ENCODE measurements at regions not wholly inside any gene's neighbourhood (a gene's known extent, or its start where the extent isn't known, plus 50 kb on each side); places are given as distances from the start of the nearest gene placed in this dataset.
"Not testable (repeated sequence)": the region's sequence is repeated elsewhere in the genome, so short reads cannot be mapped to it uniquely, and the experiment has no call there.

DNA sequence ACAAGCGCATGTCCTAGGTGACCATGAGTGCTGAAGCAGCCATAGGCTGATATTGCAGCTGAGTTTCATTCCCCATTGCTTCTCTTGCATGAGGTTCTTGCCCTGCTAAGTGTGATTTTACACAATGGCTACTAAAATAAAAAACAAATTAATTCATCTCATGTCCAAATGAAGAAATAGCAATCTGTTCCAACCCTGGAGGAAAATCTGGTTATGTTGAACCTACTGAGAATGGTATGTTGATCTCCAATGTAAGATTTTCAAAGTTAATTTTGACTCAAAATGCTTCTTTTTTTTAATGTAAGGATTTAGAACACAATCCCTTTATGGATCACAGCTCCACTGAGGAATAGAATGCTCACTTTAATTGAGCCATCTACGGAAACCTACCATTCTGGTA, 254.2 kb upstream of the CRBN start:
- DNase-seq, result no peak

- DNase-seq, result no peak
Measured at GRCh38 chr3:3429841-3430240, 250.3 kb upstream of the CRBN start.

- not testable (repeated sequence) for DNase-seq
Measured at GRCh38 chr3:3407707-3408106, 228.2 kb upstream of the CRBN start.

DNA sequence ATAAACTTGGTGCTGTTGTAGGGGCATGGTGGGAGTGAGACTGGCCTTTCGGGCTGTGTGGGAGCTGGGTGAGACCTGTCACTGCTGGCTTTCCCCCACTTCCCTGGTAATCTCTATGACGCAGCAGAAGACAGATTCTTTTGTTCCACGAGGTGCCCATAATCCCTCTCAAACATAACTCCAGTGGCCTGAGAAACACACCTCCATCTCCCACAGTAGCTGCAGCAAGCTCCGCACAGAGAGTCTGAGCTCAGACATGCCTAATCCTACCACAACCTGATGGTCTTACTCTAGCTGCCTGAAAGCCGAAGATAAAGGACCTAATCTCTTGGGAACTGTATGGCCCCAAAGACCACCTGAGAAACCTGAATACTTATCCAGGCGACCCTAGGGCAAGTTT, 225.6 kb upstream of the CRBN start:
- no peak for DNase-seq

- DNase-seq, result no peak
Measured at GRCh38 chr3:3403700-3404099, 224.2 kb upstream of the CRBN start.

- DNase-seq, result no peak
Measured at GRCh38 chr3:3392946-3393345, 213.5 kb upstream of the CRBN start.

- DNase-seq, result no peak
Measured at GRCh38 chr3:3383461-3383860, 204.0 kb upstream of the CRBN start.

DNA sequence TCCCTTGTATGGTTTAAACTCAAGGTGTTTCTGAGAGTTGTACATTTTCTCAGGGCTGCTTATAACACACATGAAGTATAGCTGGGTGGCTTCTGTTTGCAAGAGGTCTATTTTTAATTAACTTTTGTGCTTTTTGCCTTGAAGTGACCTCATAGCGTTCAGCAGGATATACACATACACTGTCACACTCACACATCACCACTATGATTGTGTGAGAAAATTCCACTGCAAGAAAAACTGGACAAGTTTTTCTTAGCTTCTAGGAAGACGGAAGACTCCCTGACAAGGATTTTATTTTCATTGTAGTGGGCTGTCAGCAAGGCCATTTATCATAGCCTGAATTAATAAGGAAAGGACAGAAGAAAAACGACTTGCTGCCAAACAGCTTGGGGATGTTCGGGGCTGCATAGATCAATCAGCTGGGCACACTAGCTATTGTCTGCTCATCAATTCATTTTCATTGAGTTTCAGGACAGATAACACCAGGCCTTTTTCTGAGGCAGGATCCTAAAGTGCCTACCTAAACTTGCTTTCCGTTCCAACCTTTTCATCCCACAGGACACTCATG, 192.8 kb upstream of the CRBN start:
- DNase-seq, result no peak

GRCh38 chr3:3368306-3368705, 188.8 kb upstream of the CRBN start:
- no peak for DNase-seq

DNA sequence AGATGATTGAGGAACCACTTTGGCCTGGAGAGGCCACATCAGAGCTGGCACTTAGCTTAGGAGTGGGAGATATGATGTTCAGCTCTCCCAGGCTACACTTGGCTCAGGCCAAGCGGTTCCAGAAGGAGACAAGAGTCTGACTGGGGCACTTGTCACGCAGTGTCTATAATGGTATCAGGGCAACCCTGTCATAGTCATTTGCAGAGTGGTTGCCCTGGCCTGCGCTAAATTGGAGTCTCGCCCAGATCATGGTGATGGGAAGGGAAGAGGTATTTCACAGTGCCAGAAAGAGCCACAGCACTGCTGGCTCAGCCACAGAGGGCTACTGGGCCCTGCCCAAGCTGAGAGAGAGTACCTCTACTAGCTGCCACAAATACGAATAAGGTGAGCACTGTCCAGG, 186.9 kb upstream of the CRBN start:
- no peak for DNase-seq

- DNase-seq, result no peak
Measured at GRCh38 chr3:3365716-3366115, 186.2 kb upstream of the CRBN start.

GRCh38 chr3:3356846-3357245, 177.4 kb upstream of the CRBN start:
- no peak for DNase-seq

- DNase-seq, result no peak
Measured at GRCh38 chr3:3355442-3355841, 176.0 kb upstream of the CRBN start.

DNA sequence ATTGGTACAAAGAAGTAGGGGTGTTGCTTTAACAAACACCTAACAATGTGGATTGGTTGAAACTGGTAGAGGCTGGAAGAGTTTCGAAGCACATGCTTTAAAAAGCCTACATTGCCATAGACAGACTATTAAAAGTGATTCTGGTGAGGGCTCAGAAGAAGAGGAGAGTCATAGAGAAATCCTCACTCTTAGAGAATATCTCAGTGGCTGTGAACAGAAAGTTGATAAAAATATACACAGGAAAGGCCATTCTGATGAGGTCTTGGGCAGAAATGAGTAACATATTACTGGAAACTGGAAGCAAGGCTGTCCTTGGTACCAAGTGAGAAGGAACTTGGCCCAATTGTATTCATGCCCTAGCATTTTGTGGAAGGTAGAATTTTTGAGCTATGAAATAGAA, 173.7 kb upstream of the CRBN start:
- no peak for DNase-seq

DNA sequence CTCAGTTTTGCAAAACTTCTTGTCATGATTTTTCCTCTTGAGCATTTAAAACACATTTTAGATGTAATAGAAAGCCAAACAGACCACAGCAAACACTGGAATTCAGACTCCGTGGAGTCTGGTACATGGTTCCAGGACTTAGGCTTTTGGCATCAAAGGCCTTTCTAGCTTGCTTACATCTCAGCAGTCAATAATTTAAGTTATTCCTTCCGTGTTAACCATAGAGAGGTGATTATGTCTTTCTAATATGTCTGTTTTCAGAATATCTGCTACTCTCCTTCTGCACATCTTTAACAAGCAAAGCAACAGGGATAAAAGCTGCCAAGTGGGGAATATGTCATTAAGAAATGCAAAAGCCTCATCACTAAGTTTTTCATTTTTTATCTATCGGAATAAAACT, 171.7 kb upstream of the CRBN start:
- no peak for DNase-seq

DNA sequence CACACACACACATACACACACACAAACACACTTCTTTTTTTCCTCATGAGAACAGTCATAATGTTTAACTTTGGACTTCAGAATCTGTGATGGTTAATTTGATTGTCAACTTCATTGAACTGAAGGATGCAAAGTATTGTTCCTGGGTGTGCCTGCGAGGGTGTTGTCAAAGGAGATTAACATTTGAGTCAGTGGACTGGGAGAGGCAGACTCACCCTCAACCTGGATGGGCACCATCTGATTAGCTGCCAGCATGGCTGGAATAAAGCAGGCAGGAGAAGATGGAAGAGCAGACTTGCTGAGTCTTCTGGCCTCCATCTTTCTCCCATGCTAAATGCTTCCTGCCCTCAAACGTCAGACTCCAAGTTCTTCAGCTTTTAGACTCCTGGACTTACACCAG, 167.6 kb upstream of the CRBN start:
- not testable (repeated sequence) for DNase-seq

- no peak for DNase-seq
Measured at GRCh38 chr3:3346556-3346955, 167.1 kb upstream of the CRBN start.

GRCh38 chr3:3342141-3342540, 162.7 kb upstream of the CRBN start:
- no peak for DNase-seq

DNA sequence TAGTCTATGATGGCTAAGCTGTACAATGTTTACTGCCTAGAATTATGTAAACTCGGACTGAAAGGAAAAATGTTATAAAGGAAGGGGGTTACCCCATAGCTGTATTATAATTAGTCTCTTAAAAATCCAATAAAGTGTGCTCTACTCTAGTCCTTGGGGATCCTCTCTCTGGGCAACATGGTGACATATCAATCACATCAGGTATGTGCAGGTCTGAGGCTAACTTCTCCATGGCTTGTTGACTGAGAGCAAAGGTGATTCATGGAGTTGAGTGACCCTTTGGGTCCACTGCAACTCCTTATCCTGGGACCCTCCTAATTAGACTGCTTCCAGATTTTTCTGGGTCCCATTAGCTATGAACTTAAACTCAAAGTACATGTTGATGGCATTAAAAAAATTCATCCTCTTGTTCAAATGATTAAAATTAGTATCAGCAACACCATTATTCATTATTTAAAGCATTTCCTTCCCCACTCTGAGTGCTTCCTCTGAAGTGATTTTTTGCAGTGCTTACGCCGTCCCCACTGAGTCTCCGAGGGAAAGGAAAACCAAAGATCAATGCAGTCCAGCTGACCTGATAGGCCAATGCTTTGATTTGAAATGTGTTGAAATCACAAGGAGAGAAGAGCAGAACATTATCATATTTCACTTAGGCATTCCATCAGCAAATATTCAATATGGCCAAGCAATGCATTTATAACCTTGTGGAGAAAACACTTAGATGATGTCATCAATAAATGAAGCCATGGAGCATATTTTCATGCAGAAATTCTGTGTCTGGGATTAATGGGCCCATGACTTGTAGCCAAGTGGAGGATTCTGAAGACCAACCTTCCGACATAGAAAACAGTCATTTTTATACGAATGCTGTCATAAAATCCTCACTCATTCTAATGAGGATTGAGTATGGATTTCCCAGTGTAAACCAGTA, 161.7 kb upstream of the CRBN start:
- no peak for DNase-seq

DNA sequence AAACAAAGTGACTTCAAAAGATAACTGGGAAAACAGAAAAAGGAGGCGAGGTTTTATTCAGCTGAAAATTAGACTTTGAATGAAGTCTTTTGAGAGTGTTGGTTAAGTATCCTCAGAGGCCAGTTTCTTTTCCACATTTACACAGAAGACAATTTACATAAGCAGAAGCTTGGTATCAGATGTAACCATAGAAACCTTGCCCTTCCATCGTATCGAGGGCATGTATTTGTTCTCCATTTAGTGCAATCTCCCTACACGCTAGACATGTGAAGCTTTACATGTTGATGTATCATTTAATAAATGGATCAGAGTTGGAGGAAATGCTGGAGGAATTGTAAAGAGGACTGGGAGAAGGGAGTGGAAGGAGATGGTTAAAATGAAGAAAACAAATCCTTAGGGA, 161.0 kb upstream of the CRBN start:
- DNase-seq, result no peak

DNA sequence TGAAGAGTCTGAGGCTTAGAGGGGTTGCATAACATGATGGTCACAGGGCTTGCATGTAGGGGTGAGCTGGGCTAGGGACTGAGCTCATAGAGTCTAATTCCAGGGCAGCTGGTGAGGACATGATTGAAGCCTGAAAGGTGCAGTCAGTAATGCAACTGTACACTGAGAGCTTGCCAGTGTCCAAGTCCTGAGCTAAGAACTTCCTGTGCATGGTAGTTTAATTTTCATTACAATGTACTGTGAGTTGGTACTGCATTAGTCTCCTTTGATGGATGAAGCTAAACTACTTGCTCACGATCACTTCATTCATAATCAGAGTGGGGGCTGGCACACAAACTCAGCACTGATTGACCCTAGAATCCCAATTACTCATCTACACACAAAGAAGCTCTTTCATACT, 156.4 kb upstream of the CRBN start:
- no peak for DNase-seq

DNA sequence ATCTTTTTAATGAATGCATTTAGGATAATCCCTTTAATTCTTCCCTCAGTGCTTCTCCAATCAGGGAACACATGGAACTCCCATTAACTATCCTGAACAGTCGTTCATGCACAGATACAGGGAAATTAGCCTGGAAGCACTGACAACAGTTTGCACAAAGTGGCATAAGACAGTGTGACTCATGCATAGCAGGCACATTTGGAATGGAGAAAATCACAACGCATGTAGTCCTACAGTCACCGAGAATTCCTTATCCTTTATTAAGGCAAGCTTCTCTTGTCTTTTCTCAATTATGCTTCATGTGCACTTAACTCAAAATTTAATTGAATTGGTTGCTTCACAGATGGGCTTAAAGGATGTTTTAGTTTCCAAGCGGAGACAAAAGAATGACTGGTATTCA, 155.0 kb upstream of the CRBN start:
- no peak for DNase-seq

DNA sequence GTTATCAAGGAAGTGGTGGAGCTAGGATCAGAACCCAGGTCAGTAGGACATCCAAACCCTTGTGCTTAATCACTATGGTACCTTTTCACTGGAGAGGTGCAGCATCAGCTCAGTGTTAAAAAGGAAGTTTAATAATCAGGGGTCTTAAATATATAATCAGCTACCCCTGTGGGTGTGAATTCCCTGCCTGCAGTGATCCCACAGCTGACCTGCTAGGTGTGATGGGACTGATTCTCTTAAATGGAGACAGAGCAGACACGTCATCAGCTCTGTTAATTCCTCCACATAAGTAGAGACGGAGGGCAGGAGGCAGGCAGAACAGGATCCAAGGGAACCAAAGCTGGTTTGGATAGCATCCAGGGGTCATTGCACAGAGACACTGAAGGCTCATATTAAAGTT, 154.1 kb upstream of the CRBN start:
- DNase-seq, result no peak

DNA sequence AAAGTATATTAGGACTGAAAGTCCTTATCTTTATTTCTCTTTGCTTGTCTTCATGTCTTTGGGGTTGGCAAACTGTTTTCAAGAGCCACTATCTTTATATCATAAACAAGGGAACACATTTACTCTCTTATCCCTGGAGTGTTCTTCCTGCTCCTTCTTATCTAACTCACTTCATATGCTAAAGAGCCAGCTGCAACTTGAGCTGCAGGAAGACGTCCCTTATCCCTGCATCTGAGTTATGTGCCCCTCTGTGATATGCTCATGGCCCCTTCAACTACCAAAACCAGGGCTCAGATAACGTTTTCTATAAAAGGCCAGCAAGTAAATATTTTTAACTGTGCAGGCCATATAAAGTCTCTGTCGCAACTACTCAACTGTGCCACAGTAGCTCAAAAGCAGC, 137.0 kb upstream of the CRBN start:
- DNase-seq, result no peak

DNA sequence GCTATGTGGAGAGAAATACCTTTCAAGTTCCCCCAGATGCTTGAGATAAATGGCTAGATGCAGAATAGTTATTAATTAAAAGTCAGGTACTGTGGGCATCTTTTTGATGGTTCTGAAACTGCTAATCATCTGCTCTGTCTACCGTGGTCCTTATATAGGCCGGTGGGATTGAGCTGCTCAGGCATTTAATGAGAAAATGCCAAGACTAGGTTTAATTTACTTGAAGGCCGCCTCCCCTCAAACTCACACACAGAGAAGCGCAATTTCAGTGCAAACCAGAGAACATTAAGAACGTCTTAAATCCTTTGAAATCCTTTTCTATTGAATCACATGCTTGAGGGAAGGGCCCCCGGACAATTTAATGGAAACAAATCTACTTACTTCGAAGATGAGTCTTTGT, 136.4 kb upstream of the CRBN start:
- DNase-seq, result no peak
